ENCODE measurements at regions not wholly inside any gene's neighbourhood (a gene's known extent, or its start where the extent isn't known, plus 50 kb on each side); places are given as distances from the start of the nearest gene placed in this dataset.

DNA sequence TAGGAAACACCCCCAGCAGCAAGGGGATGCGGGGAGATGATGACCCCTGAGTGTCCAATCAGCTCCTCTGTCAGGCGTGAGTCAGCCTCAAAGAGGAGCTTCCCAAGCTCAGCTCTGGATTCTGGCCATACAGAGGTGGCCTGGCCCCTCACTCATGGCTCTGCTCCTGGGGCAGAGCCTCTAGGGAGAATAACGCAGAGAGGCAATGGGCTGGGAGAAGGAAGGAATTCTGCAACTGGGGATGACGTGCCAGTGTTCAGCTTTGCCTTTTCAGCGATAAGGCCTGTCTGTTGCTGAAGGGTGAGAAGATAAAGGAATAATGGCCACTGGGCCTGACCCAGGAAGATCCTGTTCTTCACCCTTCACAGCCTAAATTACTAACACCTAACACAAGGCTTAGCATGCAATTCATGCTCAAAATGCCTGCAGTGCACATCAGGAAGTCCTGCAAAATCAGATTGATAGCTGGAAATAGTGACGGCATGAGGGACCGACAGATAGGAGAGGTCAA, 92.2 kb downstream of the TBX19 start:
- TF ChIP-seq RFX5 (IDR thresholded peaks at IDR 0.05; ENCODE audit: low read depth, low read length) (no peak), CHD1 (IDR thresholded peaks at IDR 0.05; ENCODE audit: low read depth, low read length) (no peak), MXI1 (IDR thresholded peaks at IDR 0.05; ENCODE audit: borderline replicate concordance, low read depth, low read length) (no peak), POLR2A (IDR thresholded peaks at IDR 0.05; ENCODE audit: low read depth, low read length) (no peak), MAFK (IDR thresholded peaks at IDR 0.05; ENCODE audit: low read depth, low read length) (no peak), FOS (IDR thresholded peaks at IDR 0.05; ENCODE audit: low read depth, low read length) (no peak), RAD21 (IDR thresholded peaks at IDR 0.05; ENCODE audit: low read length) (no peak), CEBPB (IDR thresholded peaks at IDR 0.05; ENCODE audit: low read depth, low read length) (no peak), BHLHE40 (IDR thresholded peaks at IDR 0.05; ENCODE audit: low read depth, low read length) (no peak), MAZ (IDR thresholded peaks at IDR 0.05; ENCODE audit: borderline replicate concordance, low read depth, low read length) (no peak), NFE2L2 (IDR thresholded peaks at IDR 0.05; ENCODE audit: low read depth, low read length) (no peak)
- TF ChIP-seq, protein P1, sequence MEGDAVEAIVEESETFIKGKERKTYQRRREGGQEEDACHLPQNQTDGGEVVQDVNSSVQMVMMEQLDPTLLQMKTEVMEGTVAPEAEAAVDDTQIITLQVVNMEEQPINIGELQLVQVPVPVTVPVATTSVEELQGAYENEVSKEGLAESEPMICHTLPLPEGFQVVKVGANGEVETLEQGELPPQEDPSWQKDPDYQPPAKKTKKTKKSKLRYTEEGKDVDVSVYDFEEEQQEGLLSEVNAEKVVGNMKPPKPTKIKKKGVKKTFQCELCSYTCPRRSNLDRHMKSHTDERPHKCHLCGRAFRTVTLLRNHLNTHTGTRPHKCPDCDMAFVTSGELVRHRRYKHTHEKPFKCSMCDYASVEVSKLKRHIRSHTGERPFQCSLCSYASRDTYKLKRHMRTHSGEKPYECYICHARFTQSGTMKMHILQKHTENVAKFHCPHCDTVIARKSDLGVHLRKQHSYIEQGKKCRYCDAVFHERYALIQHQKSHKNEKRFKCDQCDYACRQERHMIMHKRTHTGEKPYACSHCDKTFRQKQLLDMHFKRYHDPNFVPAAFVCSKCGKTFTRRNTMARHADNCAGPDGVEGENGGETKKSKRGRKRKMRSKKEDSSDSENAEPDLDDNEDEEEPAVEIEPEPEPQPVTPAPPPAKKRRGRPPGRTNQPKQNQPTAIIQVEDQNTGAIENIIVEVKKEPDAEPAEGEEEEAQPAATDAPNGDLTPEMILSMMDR (conservative IDR thresholded peaks at IDR 0.05; ENCODE audit: low read depth, low read length): no peak
- TF ChIP-seq, protein P2, sequence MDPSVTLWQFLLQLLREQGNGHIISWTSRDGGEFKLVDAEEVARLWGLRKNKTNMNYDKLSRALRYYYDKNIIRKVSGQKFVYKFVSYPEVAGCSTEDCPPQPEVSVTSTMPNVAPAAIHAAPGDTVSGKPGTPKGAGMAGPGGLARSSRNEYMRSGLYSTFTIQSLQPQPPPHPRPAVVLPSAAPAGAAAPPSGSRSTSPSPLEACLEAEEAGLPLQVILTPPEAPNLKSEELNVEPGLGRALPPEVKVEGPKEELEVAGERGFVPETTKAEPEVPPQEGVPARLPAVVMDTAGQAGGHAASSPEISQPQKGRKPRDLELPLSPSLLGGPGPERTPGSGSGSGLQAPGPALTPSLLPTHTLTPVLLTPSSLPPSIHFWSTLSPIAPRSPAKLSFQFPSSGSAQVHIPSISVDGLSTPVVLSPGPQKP (IDR thresholded peaks at IDR 0.05; ENCODE audit: borderline replicate concordance, low read depth, low read length): no peak
- TF ChIP-seq, protein P3, sequence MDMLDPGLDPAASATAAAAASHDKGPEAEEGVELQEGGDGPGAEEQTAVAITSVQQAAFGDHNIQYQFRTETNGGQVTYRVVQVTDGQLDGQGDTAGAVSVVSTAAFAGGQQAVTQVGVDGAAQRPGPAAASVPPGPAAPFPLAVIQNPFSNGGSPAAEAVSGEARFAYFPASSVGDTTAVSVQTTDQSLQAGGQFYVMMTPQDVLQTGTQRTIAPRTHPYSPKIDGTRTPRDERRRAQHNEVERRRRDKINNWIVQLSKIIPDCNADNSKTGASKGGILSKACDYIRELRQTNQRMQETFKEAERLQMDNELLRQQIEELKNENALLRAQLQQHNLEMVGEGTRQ (IDR thresholded peaks at IDR 0.05; ENCODE audit: low read depth, low read length): no peak
- Histone ChIP-seq H2AK9ac (replicated peaks; ENCODE audit: low read depth, low read length, poor library complexity) (no peak overlapping the region), H3K18ac (ENCODE audit: low read depth, low read length) (no peak overlapping the region), H3K36me3 (ENCODE audit: control insufficient read depth, insufficient read depth, low read length) (no peaks in the 10 kb centered on the region), H3K27ac (ENCODE audit: insufficient read depth, low read length) (no peak overlapping the region), H3K9ac (ENCODE audit: low read depth, low read length) (no peak overlapping the region), H3K9me1 (ENCODE audit: insufficient read depth, low read length) (no peaks in the 10 kb centered on the region), H3K14ac (replicated peaks; ENCODE audit: low read depth, low read length) (no peak overlapping the region), H4K8ac (ENCODE audit: low read depth in 2 of 2, low read length in 2 of 2) (no peak overlapping the region), H3K56ac (ENCODE audit: extremely low read depth, insufficient read depth, low read length) (no peak overlapping the region), H3K23ac (ENCODE audit: low read depth, low read length) (no peak overlapping the region), H3K79me1 (ENCODE audit: low read depth in 1 of 2, low read length in 2 of 2) (no peaks in the 10 kb centered on the region), H4K5ac (ENCODE audit: low read depth, low read length) (no peak overlapping the region), H2BK120ac (ENCODE audit: low read depth, low read length) (no peak overlapping the region), H3K4me3 (ENCODE audit: insufficient read depth, low read depth, low read length) (no peak overlapping the region), H2AK5ac (ENCODE audit: low read depth, low read length) (no peak overlapping the region), H3K4me2 (ENCODE audit: low read depth, low read length) (no peak overlapping the region), H3K4me1 (ENCODE audit: control insufficient read depth, insufficient read depth, low read length) (no peaks in the 10 kb centered on the region), H3K9me3 (ENCODE audit: control insufficient read depth, insufficient read depth, low read length) (no peaks in the 10 kb centered on the region), H2BK5ac (ENCODE audit: low read depth, low read length, poor library complexity, severe bottlenecking) (no peak overlapping the region), H3K27me3 (ENCODE audit: control insufficient read depth, insufficient read depth, low read length) (no peaks in the 10 kb centered on the region; the same call in none of the 2 replicates), H2BK15ac (ENCODE audit: low read depth, low read length) (no peak overlapping the region), H4K91ac (ENCODE audit: insufficient read depth, low read depth, low read length) (no peak overlapping the region), H2BK20ac (ENCODE audit: low read depth, low read length) (no peak overlapping the region), H3K4ac (ENCODE audit: low read depth, low read length) (no peak overlapping the region), H4K20me1 (ENCODE audit: insufficient read depth, low read length) (no peaks in the 10 kb centered on the region), H2AFZ (replicated peaks; ENCODE audit: low read length, poor library complexity) (no peak overlapping the region)
- DNase-seq (no peak), ATAC-seq (ENCODE audit: low read depth) (no peak)
- POLR2A ChIA-PET (ENCODE audit: unreplicated experiment): no interaction called here
- intact Hi-C loops (cut with micrococcal nuclease) (no loop called here), in situ Hi-C loops (cut with MboI; ENCODE audit: low sequenced_read_pairs) (no loop called here), dilution Hi-C loops (cut with HindIII; ENCODE audit: low sequenced_read_pairs, unreplicated experiment) (no loop called here)
- no CpG with 5 or more reads among the region's 7 CpGs for WGBS, 2 experiments (ENCODE audit: extremely low coverage in 2 of 2, insufficient read length in 1 of 2)
- no TSS peak for BruUV-seq (replicated peaks)
- CTCF ChIA-PET: no interaction called here
